T-helper 2 cell treated with Interferon-gamma antibody and Interleukin-4, amounts not matched to agents 5 μg/mL and 100 μg/mL, for 36 hours (primary cell): ENCODE measurements at regions not wholly inside any gene's neighbourhood (a gene's known extent, or its start where the extent isn't known, plus 50 kb on each side); places are given as distances from the start of the nearest gene placed in this dataset.

Source experiments
- DNase-seq: peaks from one replicate; pipeline ENCODE4 v3.0.0; 2021; ENCODE audit warnings: low spot score
- H3K27ac Mint-ChIP-seq: one replicate; pipeline ENCODE4 v1.8.0; 2021; ENCODE audit warnings: mild to moderate bottlenecking, mixed read lengths
- H3K27me3 Mint-ChIP-seq: one replicate; pipeline ENCODE4 v1.8.0; 2021; ENCODE audit warnings: low read depth, mixed read lengths
- H3K36me3 Mint-ChIP-seq: one replicate; pipeline ENCODE4 v1.8.0; 2021; ENCODE audit warnings: low read depth, mixed read lengths
- H3K4me1 Mint-ChIP-seq: one replicate; pipeline ENCODE4 v1.8.0; 2021; ENCODE audit warnings: low read depth, mixed read lengths
- H3K4me3 Mint-ChIP-seq: one replicate; pipeline ENCODE4 v1.8.0; 2022; ENCODE audit warnings: mild to moderate bottlenecking, moderate library complexity, mixed read lengths
- H3K9me3 Mint-ChIP-seq: one replicate; pipeline ENCODE4 v1.8.0; 2021; ENCODE audit warnings: mixed read lengths

- no peak for DNase-seq
- no peak overlapping the region for H3K4me3 Mint-ChIP-seq
- H3K27me3 Mint-ChIP-seq, result no peaks in the 10 kb centered on the region
- H3K9me3 Mint-ChIP-seq, result no peaks in the 10 kb centered on the region
- H3K27ac Mint-ChIP-seq, result no peak overlapping the region
- H3K36me3 Mint-ChIP-seq, result no peaks in the 10 kb centered on the region
- H3K4me1 Mint-ChIP-seq, result no peaks in the 10 kb centered on the region
Observed at GRCh38 chr2:120563616-120564015, 172.1 kb upstream of the GLI2 start.

GRCh38 chr2:120564213-120565094, 171.2 kb upstream of the GLI2 start:
- no peaks in the 10 kb centered on the region for H3K36me3 Mint-ChIP-seq
- no peak overlapping the region for H3K4me3 Mint-ChIP-seq
- H3K9me3 Mint-ChIP-seq, result no peaks in the 10 kb centered on the region
- no peak overlapping the region for H3K27ac Mint-ChIP-seq
- H3K4me1 Mint-ChIP-seq, result no peaks in the 10 kb centered on the region
- no peaks in the 10 kb centered on the region for H3K27me3 Mint-ChIP-seq
- DNase-seq, result no peak

- H3K4me1 Mint-ChIP-seq, result no peaks in the 10 kb centered on the region
- no peaks in the 10 kb centered on the region for H3K36me3 Mint-ChIP-seq
- H3K9me3 Mint-ChIP-seq, result no peaks in the 10 kb centered on the region
- no peak overlapping the region for H3K27ac Mint-ChIP-seq
- H3K4me3 Mint-ChIP-seq, result no peak overlapping the region
- H3K27me3 Mint-ChIP-seq, result no peaks in the 10 kb centered on the region
- no peak for DNase-seq
Observed at GRCh38 chr2:120565095-120565460, 170.6 kb upstream of the GLI2 start.

GRCh38 chr2:120565929-120566328, 169.7 kb upstream of the GLI2 start:
- no peak overlapping the region for H3K27ac Mint-ChIP-seq
- no peaks in the 10 kb centered on the region for H3K36me3 Mint-ChIP-seq
- no peaks in the 10 kb centered on the region for H3K27me3 Mint-ChIP-seq
- H3K4me3 Mint-ChIP-seq, result no peak overlapping the region
- H3K9me3 Mint-ChIP-seq, result no peaks in the 10 kb centered on the region
- no peaks in the 10 kb centered on the region for H3K4me1 Mint-ChIP-seq
- no peak for DNase-seq

- Mint-ChIP-seq H3K4me3 (no peak overlapping the region), H3K36me3 (no peaks in the 10 kb centered on the region), H3K9me3 (no peaks in the 10 kb centered on the region), H3K27me3 (no peaks in the 10 kb centered on the region), H3K4me1 (no peaks in the 10 kb centered on the region), H3K27ac (no peak overlapping the region)
- no peak for DNase-seq
Observed at GRCh38 chr2:120566331-120567035, 169.2 kb upstream of the GLI2 start.

GRCh38 chr2:120567128-120567527, 168.5 kb upstream of the GLI2 start:
- H3K27me3 Mint-ChIP-seq, result no peaks in the 10 kb centered on the region
- no peak overlapping the region for H3K4me3 Mint-ChIP-seq
- no peaks in the 10 kb centered on the region for H3K4me1 Mint-ChIP-seq
- no peaks in the 10 kb centered on the region for H3K9me3 Mint-ChIP-seq
- H3K27ac Mint-ChIP-seq, result no peak overlapping the region
- no peak for DNase-seq
- H3K36me3 Mint-ChIP-seq, result no peaks in the 10 kb centered on the region

GRCh38 chr2:120568089-120568974, 167.3 kb upstream of the GLI2 start:
- Mint-ChIP-seq H3K27ac (no peak overlapping the region), H3K9me3 (no peaks in the 10 kb centered on the region), H3K36me3 (no peaks in the 10 kb centered on the region)

GRCh38 chr2:120568975-120569268, 166.7 kb upstream of the GLI2 start:
- H3K27me3 Mint-ChIP-seq, result no peaks in the 10 kb centered on the region
- H3K4me3 Mint-ChIP-seq, result no peak overlapping the region
- no peaks in the 10 kb centered on the region for H3K4me1 Mint-ChIP-seq
- H3K27ac Mint-ChIP-seq, result no peak overlapping the region
- no peaks in the 10 kb centered on the region for H3K36me3 Mint-ChIP-seq
- H3K9me3 Mint-ChIP-seq, result no peaks in the 10 kb centered on the region
- DNase-seq, result no peak

More at GRCh38 chr2:120568089-120568974, 167.3 kb upstream of the GLI2 start:
- Mint-ChIP-seq H3K4me1 (no peaks in the 10 kb centered on the region), H3K4me3 (no peak overlapping the region), H3K27me3 (no peaks in the 10 kb centered on the region)
- no peak for DNase-seq

- no peak for DNase-seq
- no peaks in the 10 kb centered on the region for H3K36me3 Mint-ChIP-seq
- peaks cover 4% of the 10 kb centered on the region for H3K27me3 Mint-ChIP-seq
- H3K4me1 Mint-ChIP-seq, result no peaks in the 10 kb centered on the region
- no peaks in the 10 kb centered on the region for H3K9me3 Mint-ChIP-seq
- no peak overlapping the region for H3K4me3 Mint-ChIP-seq
- H3K27ac Mint-ChIP-seq, result no peak overlapping the region
Observed at GRCh38 chr2:120570001-120570400, 165.7 kb upstream of the GLI2 start.

GRCh38 chr2:120570546-120570945, 165.1 kb upstream of the GLI2 start:
- Mint-ChIP-seq H3K27me3 (peaks cover 8% of the 10 kb centered on the region), H3K9me3 (no peaks in the 10 kb centered on the region), H3K36me3 (no peaks in the 10 kb centered on the region), H3K27ac (no peak overlapping the region), H3K4me1 (no peaks in the 10 kb centered on the region), H3K4me3 (no peak overlapping the region)
- no peak for DNase-seq

GRCh38 chr2:120571015-120571728, 164.5 kb upstream of the GLI2 start:
- no peak overlapping the region for H3K4me3 Mint-ChIP-seq
- H3K9me3 Mint-ChIP-seq, result no peaks in the 10 kb centered on the region
- H3K4me1 Mint-ChIP-seq, result no peaks in the 10 kb centered on the region
- H3K27ac Mint-ChIP-seq, result no peak overlapping the region
- peaks cover 13% of the 10 kb centered on the region for H3K27me3 Mint-ChIP-seq
- DNase-seq, result no peak
- no peaks in the 10 kb centered on the region for H3K36me3 Mint-ChIP-seq

GRCh38 chr2:120572226-120572625, 163.4 kb upstream of the GLI2 start:
- H3K4me1 Mint-ChIP-seq, result no peaks in the 10 kb centered on the region
- H3K27ac Mint-ChIP-seq, result no peak overlapping the region
- peaks cover 18% of the 10 kb centered on the region for H3K27me3 Mint-ChIP-seq
- H3K4me3 Mint-ChIP-seq, result no peak overlapping the region
- no peak for DNase-seq
- no peaks in the 10 kb centered on the region for H3K36me3 Mint-ChIP-seq
- H3K9me3 Mint-ChIP-seq, result no peaks in the 10 kb centered on the region

- Mint-ChIP-seq H3K27ac (no peak overlapping the region), H3K4me1 (no peaks in the 10 kb centered on the region), H3K36me3 (no peaks in the 10 kb centered on the region), H3K9me3 (no peaks in the 10 kb centered on the region), H3K27me3 (peaks cover 21% of the 10 kb centered on the region), H3K4me3 (no peak overlapping the region)
- no peak for DNase-seq
Observed at GRCh38 chr2:120574620-120575019, 161.0 kb upstream of the GLI2 start.
